OCI-LY7 (cell line): ENCODE measurements at regions not wholly inside any gene's neighbourhood (a gene's known extent, or its start where the extent isn't known, plus 50 kb on each side); places are given as distances from the start of the nearest gene placed in this dataset.

Experiments used
- EZH2phosphoT487 ChIP-seq: fragments of 200-600 bp; sonication (generic); IDR thresholded peaks from 2 replicates; pipeline ENCODE4 v1.6.1; 2018; ENCODE audit warnings: low read depth, borderline replicate concordance, mild to moderate bottlenecking, mixed run types, antibody characterized with exemption, low read length, moderate library complexity, mixed read lengths
- TF ChIP-seq, protein P1 (sequence below): fragments of 200-600 bp; sonication (generic); conservative IDR thresholded peaks from 2 replicates; pipeline ENCODE4 v1.5.1; 2014; ENCODE audit warnings: mild to moderate bottlenecking, antibody characterized with exemption, low read length, moderate library complexity, mixed read lengths

DNA sequence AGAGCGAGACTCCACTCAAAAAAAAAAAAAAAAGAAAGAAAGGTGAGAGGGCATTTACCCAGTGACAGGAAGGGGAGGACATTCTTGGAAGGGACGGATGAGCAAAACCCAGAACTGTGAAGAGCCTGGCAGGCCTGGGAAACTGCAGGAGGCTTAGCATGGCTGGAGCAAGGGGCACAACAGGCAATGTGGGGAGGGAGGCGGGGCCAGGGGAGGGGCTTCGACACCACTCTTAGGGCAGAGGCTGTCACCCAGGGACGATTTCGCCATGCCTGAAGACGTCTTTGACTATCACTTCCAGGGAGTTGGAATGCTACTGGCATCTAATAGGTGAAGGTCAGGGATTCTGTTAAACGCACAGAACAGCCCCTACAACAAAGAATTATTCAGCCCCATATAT lies 184.0 kb downstream of the HUNK start:
- TF ChIP-seq, protein P1, sequence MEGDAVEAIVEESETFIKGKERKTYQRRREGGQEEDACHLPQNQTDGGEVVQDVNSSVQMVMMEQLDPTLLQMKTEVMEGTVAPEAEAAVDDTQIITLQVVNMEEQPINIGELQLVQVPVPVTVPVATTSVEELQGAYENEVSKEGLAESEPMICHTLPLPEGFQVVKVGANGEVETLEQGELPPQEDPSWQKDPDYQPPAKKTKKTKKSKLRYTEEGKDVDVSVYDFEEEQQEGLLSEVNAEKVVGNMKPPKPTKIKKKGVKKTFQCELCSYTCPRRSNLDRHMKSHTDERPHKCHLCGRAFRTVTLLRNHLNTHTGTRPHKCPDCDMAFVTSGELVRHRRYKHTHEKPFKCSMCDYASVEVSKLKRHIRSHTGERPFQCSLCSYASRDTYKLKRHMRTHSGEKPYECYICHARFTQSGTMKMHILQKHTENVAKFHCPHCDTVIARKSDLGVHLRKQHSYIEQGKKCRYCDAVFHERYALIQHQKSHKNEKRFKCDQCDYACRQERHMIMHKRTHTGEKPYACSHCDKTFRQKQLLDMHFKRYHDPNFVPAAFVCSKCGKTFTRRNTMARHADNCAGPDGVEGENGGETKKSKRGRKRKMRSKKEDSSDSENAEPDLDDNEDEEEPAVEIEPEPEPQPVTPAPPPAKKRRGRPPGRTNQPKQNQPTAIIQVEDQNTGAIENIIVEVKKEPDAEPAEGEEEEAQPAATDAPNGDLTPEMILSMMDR, result no peak
- no peak for TF ChIP-seq EZH2phosphoT487
